GM12878 (cell line): ENCODE measurements at regions not wholly inside any gene's neighbourhood (a gene's known extent, or its start where the extent isn't known, plus 50 kb on each side); places are given as distances from the start of the nearest gene placed in this dataset.

Experiments
- ATAC-seq: fragments of 200-7000 bp; cut with Tn5 transposase; 3 replicates; pipeline ENCODE4 v1.9.1; 2020; ENCODE audit warnings: mild to moderate bottlenecking, moderate library complexity
- BruUV-seq: library from RNA; stranded (reverse); fragments of 400-500 nt; replicated peaks from 2 replicates; lab custom pipeline; 2021; lab: Mats Ljungman, UMichigan
- CTCF ChIA-PET: fragments of 300-600 bp; sonication (Branson Sonifier 250); formaldehyde crosslinking; extraction: SDS; loops from one replicate; lab custom pipeline; 2021; ENCODE audit warnings: inconsistent platforms; lab: Yijun Ruan, JAX
- POLR2A ChIA-PET: fragments of 350-600 bp; formaldehyde crosslinking; extraction: SDS; loops from one replicate; lab custom pipeline; 2021; ENCODE audit warnings: inconsistent platforms; lab: Charles Lee
- RAD21 ChIA-PET: fragments of 300-600 bp; sonication (Branson Sonifier 250); formaldehyde crosslinking; loops from one replicate; lab custom pipeline; 2023; ENCODE audit warnings: antibody characterized with exemption; ENCODE audit not compliant: unreplicated experiment; lab: Charles Lee
- SMC1A ChIA-PET: fragments of 300-600 bp; sonication (Branson Sonifier 250); formaldehyde crosslinking; loops from one replicate; lab custom pipeline; 2023; ENCODE audit not compliant: unreplicated experiment, uncharacterized antibody; lab: Charles Lee
- DNase-seq: peaks from one replicate; pipeline ENCODE4 v3.0.0-alpha.2; 2011; ENCODE audit warnings: low read depth, low spot score
- FAIRE-seq: peaks from 3 replicates; lab custom pipeline; 2011; peaks lifted over from hg19 to GRCh38; lab: Jason Lieb, UNC
- H2AFZ ChIP-seq: 2 replicates; pipeline ENCODE4 v1.6.0; 2011; ENCODE audit warnings: low read depth, low read length, control low read depth; ENCODE audit not compliant: control insufficient read depth
- H3K27ac ChIP-seq: 2 replicates; pipeline ENCODE4 v1.5.1; 2011; ENCODE audit warnings: control low read depth; ENCODE audit not compliant: control insufficient read depth, insufficient read depth
- H3K27me3 ChIP-seq, 2 experiments: replicated peaks in 1 of 2; 2 replicates each; pipeline versions ENCODE4 v1.6.0 to v1.6.1; 2011; ENCODE audit warnings: low read length in 1 of 2; ENCODE audit not compliant: control insufficient read depth in 2 of 2, insufficient read depth in 2 of 2
- H3K36me3 ChIP-seq, 2 experiments: 2 replicates each; pipeline ENCODE4 v1.5.1; 2011; ENCODE audit warnings: low read length in 1 of 2; ENCODE audit not compliant: control insufficient read depth in 2 of 2, insufficient read depth in 2 of 2
- H3K4me1 ChIP-seq: 2 replicates; pipeline ENCODE4 v1.6.1; 2011; ENCODE audit warnings: mild to moderate bottlenecking, low read length, moderate library complexity, mixed read lengths; ENCODE audit not compliant: control insufficient read depth, insufficient read depth
- H3K4me2 ChIP-seq: 2 replicates; pipeline ENCODE4 v1.6.0; 2011; ENCODE audit warnings: control low read depth; ENCODE audit not compliant: control insufficient read depth, insufficient read depth
- H3K4me3 ChIP-seq: fragments of 200-600 bp; sonication (generic); 2 replicates; pipeline ENCODE4 v1.5.1; 2016
- H3K79me2 ChIP-seq: 2 replicates; pipeline ENCODE4 v1.6.0; 2011; ENCODE audit warnings: low read length; ENCODE audit not compliant: control insufficient read depth, insufficient read depth
- H3K9ac ChIP-seq: 2 replicates; pipeline ENCODE4 v1.8.0; 2011; ENCODE audit warnings: low read length, control low read depth, mixed read lengths; ENCODE audit not compliant: control insufficient read depth, insufficient read depth
- H3K9me3 ChIP-seq: replicated peaks from 3 replicates; pipeline ENCODE4 v1.5.1; 2011; ENCODE audit warnings: mild to moderate bottlenecking, low read length; ENCODE audit not compliant: control insufficient read depth, insufficient read depth
- H4K20me1 ChIP-seq: 2 replicates; pipeline ENCODE4 v1.6.0; 2011; ENCODE audit not compliant: control insufficient read depth, insufficient read depth
- BRCA1 ChIP-seq: IDR thresholded peaks from 2 replicates; pipeline ENCODE4 v1.6.1; 2011; ENCODE audit warnings: low read depth, low read length, improper control_type of control experiment
- CBFB ChIP-seq: IDR thresholded peaks from 2 replicates; pipeline ENCODE4 v1.6.1; 2016; ENCODE audit warnings: antibody characterized with exemption, low read depth
- CBX5 ChIP-seq: sonication (generic); IDR thresholded peaks from 2 replicates; pipeline ENCODE4 v1.6.1; 2016; ENCODE audit warnings: low read depth, moderate library complexity, mild to moderate bottlenecking, inconsistent platforms
- CHD1 ChIP-seq: IDR thresholded peaks from 2 replicates; pipeline ENCODE4 v1.6.1; 2012; ENCODE audit warnings: low read depth, low read length, improper control_type of control experiment
- CHD4 ChIP-seq: fragments of 200-600 bp; sonication (generic); IDR thresholded peaks from 2 replicates; pipeline ENCODE4 v1.6.1; 2016; ENCODE audit warnings: mild to moderate bottlenecking
- JUNB ChIP-seq: IDR thresholded peaks from 2 replicates; pipeline ENCODE4 v1.6.1; 2016; ENCODE audit warnings: antibody characterized with exemption, mild to moderate bottlenecking
- MAX ChIP-seq: IDR thresholded peaks from 2 replicates; pipeline ENCODE4 v1.6.1; 2012; ENCODE audit warnings: low read depth, low read length, improper control_type of control experiment
- NR2F1 ChIP-seq: fragments of 450-650 bp; conservative IDR thresholded peaks from 2 replicates; pipeline ENCODE4 v1.6.1; 2017; ENCODE audit warnings: mild to moderate bottlenecking
- PKNOX1 ChIP-seq: fragments of 450-650 bp; IDR thresholded peaks from 2 replicates; pipeline ENCODE4 v1.6.1; 2016; ENCODE audit warnings: mild to moderate bottlenecking
- ZBTB4 ChIP-seq: fragments of 450-650 bp; formaldehyde crosslinking; IDR thresholded peaks from 2 replicates; pipeline ENCODE4 v1.4.0; 2022; ENCODE audit warnings: mild to moderate bottlenecking, moderate library complexity
- WGBS: methylation state at CpG from one replicate; pipeline ENCODE4 v1.1.6; 2016; ENCODE audit warnings: low lambda C conversion rate; ENCODE audit not compliant: insufficient replicate concordance, insufficient coverage; ENCODE audit errors: missing lambda C conversion rate; 5-methylcytosine and 5-hydroxymethylcytosine counted together
- in situ Hi-C: fragments of 300-500 bp; cut with MboI; formaldehyde crosslinking; loops from 9 replicates; pipeline ENCODE4 v1.14.3; 2018; ENCODE audit warnings: mixed read lengths
- intact Hi-C: fragments of 100-400 bp; cut with micrococcal nuclease; formaldehyde crosslinking; loops from one replicate; pipeline ENCODE4 v1.14.2; 2022; ENCODE audit not compliant: unreplicated experiment
- TF ChIP-seq, protein P1 (sequence below): fragments of 450-650 bp; IDR thresholded peaks from 2 replicates; pipeline ENCODE4 v1.6.1; 2017; ENCODE audit warnings: mild to moderate bottlenecking, moderate library complexity

- POLR2A ChIA-PET: no interaction called here
- SMC1A ChIA-PET: no interaction called here
- Histone ChIP-seq H3K9me3 (no peaks in the 10 kb centered on the region), H4K20me1 (no peaks in the 10 kb centered on the region), H3K9ac (no peak overlapping the region), H3K4me3 (no peak overlapping the region), H3K27ac (no peak overlapping the region), H3K79me2 (no peaks in the 10 kb centered on the region), H3K4me1 (no peaks in the 10 kb centered on the region), H2AFZ (no peak overlapping the region), H3K27me3 (no peaks in the 10 kb centered on the region), H3K36me3 (no peaks in the 10 kb centered on the region), H3K4me2 (no peak overlapping the region)
- ATAC-seq (no peak), DNase-seq (no peak), FAIRE-seq (no peak)
- CTCF ChIA-PET: no interaction called here
- 21% methylated on average over 4 of the region's 4 CpGs for WGBS
- TF ChIP-seq CHD4 (no peak), CHD1 (no peak)
- RAD21 ChIA-PET: no interaction called here
- BruUV-seq: no TSS peak
- in situ Hi-C loops: no loop called here
- intact Hi-C loops: no loop called here
Observed at GRCh38 chr6:9834233-9834632, 580.6 kb downstream of the TFAP2A start.

DNA sequence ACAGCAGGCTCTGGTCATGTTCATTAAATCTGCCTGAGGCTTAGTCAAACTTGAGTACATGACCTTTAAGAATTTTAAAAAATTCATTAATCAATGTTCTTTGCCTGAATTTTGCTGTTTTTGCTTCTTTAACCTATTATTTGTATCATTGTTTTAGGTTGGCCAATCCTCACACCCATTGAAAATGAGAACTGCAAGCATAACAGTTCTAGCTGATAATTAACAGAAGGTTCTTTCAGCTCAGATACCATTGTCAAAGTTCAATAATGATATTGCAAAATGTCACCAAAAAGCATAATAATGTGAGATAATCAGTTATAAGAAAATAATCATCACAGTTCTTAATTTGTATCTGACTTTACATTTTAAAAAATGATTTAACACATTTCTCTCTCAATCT, 583.1 kb downstream of the TFAP2A start:
- CTCF ChIA-PET: no interaction called here

More for the DNA sequence above, 583.1 kb downstream of the TFAP2A start:
- ChIA-PET SMC1A (no interaction called here), POLR2A (no interaction called here), RAD21 (no interaction called here)
- no peaks in the 10 kb centered on the region for H3K79me2 ChIP-seq
- H3K4me1 ChIP-seq: no peaks in the 10 kb centered on the region
- H3K4me2 ChIP-seq: no peak overlapping the region
- H4K20me1 ChIP-seq: no peaks in the 10 kb centered on the region
- intact Hi-C loops (no loop called here), in situ Hi-C loops (no loop called here)
- no peaks in the 10 kb centered on the region for H3K36me3 ChIP-seq
- no peak for DNase-seq
- no peak overlapping the region for H3K4me3 ChIP-seq
- no peak for ATAC-seq
- TF ChIP-seq MAX (no peak), CBFB (no peak), JUNB (no peak), NR2F1 (no peak), CBX5 (no peak), BRCA1 (no peak), ZBTB4 (CRISPR knock-in tag) (no peak), PKNOX1 (no peak)
- TF ChIP-seq, protein P1, sequence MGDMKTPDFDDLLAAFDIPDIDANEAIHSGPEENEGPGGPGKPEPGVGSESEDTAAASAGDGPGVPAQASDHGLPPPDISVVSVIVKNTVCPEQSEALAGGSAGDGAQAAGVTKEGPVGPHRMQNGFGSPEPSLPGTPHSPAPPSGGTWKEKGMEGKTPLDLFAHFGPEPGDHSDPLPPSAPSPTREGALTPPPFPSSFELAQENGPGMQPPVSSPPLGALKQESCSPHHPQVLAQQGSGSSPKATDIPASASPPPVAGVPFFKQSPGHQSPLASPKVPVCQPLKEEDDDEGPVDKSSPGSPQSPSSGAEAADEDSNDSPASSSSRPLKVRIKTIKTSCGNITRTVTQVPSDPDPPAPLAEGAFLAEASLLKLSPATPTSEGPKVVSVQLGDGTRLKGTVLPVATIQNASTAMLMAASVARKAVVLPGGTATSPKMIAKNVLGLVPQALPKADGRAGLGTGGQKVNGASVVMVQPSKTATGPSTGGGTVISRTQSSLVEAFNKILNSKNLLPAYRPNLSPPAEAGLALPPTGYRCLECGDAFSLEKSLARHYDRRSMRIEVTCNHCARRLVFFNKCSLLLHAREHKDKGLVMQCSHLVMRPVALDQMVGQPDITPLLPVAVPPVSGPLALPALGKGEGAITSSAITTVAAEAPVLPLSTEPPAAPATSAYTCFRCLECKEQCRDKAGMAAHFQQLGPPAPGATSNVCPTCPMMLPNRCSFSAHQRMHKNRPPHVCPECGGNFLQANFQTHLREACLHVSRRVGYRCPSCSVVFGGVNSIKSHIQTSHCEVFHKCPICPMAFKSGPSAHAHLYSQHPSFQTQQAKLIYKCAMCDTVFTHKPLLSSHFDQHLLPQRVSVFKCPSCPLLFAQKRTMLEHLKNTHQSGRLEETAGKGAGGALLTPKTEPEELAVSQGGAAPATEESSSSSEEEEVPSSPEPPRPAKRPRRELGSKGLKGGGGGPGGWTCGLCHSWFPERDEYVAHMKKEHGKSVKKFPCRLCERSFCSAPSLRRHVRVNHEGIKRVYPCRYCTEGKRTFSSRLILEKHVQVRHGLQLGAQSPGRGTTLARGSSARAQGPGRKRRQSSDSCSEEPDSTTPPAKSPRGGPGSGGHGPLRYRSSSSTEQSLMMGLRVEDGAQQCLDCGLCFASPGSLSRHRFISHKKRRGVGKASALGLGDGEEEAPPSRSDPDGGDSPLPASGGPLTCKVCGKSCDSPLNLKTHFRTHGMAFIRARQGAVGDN: no peak
- no peak overlapping the region for H3K9ac ChIP-seq
- FAIRE-seq: no peak
- no peaks in the 10 kb centered on the region for H3K9me3 ChIP-seq
- H3K27ac ChIP-seq: no peak overlapping the region
- H2AFZ ChIP-seq: no peak overlapping the region
- H3K27me3 ChIP-seq: no peaks in the 10 kb centered on the region
- BruUV-seq: no TSS peak
